Panc1 (cell line): ENCODE measurements at regions not wholly inside any gene's neighbourhood (a gene's known extent, or its start where the extent isn't known, plus 50 kb on each side); places are given as distances from the start of the nearest gene placed in this dataset.

Experiments used
- ATAC-seq: fragments of 200-7000 bp; cut with Tn5 transposase; 2 replicates; pipeline ENCODE4 v1.9.1; 2020; ENCODE audit warnings: mild to moderate bottlenecking, moderate library complexity
- BruUV-seq: library from RNA; stranded (reverse); fragments of 400-500 nt; replicated peaks from 2 replicates; lab custom pipeline; 2021; lab: Mats Ljungman, UMichigan
- CTCF ChIA-PET: fragments of 300-600 bp; sonication (Branson Sonifier 250); formaldehyde crosslinking; loops from one replicate; lab custom pipeline; 2022; ENCODE audit warnings: antibody characterized with exemption; lab: Charles Lee
- POLR2A ChIA-PET: fragments of 300-600 bp; sonication (Branson Sonifier 250); formaldehyde crosslinking; loops from one replicate; lab custom pipeline; 2022; ENCODE audit warnings: antibody characterized with exemption; lab: Charles Lee
- DNase-seq: peaks from one replicate; pipeline ENCODE4 v3.0.0-alpha.2; 2010; ENCODE audit warnings: low read depth, low spot score
- H3K27ac ChIP-seq: 2 replicates; pipeline ENCODE4 v1.5.1; 2011; ENCODE audit warnings: mild to moderate bottlenecking, low read length, inconsistent platforms
- H3K27me3 ChIP-seq: fragments of 200-500 bp; sonication (Bioruptor generic); 2 replicates; pipeline ENCODE4 v1.6.0; 2014; ENCODE audit warnings: low read length, inconsistent platforms; ENCODE audit not compliant: control insufficient read depth, insufficient read depth
- H3K36me3 ChIP-seq: fragments of 200-500 bp; sonication (Bioruptor generic); 2 replicates; pipeline ENCODE4 v1.5.1; 2014; ENCODE audit warnings: inconsistent platforms, mild to moderate bottlenecking, low read length, moderate library complexity; ENCODE audit not compliant: control insufficient read depth, insufficient read depth
- H3K4me1 ChIP-seq: 2 replicates; pipeline ENCODE4 v1.5.1; 2011; ENCODE audit warnings: inconsistent platforms, mild to moderate bottlenecking, low read length, moderate library complexity; ENCODE audit not compliant: control insufficient read depth, insufficient read depth
- H3K4me3 ChIP-seq, 2 experiments: 2 replicates each; pipeline ENCODE4 v1.5.1; 2011 to 2012; ENCODE audit warnings: low read depth in 2 of 2, low read length in 2 of 2, mild to moderate bottlenecking in 2 of 2, inconsistent platforms in 1 of 2, moderate library complexity in 1 of 2
- H3K9me3 ChIP-seq: fragments of 200-500 bp; sonication (Bioruptor generic); 2 replicates; pipeline ENCODE4 v1.5.1; 2014; ENCODE audit warnings: low read depth, mild to moderate bottlenecking, inconsistent platforms, low read length, moderate library complexity; ENCODE audit not compliant: control insufficient read depth, insufficient read depth
- POLR2AphosphoS5 ChIP-seq: IDR thresholded peaks from 2 replicates; pipeline ENCODE4 v1.6.1; 2012; ENCODE audit warnings: mild to moderate bottlenecking, low read depth, low read length, moderate library complexity
- REST ChIP-seq, 2 experiments: IDR thresholded peaks; 2 replicates each; pipeline ENCODE4 v1.6.1; 2011 to 2012; ENCODE audit warnings: low read depth in 2 of 2, control low read depth in 1 of 2, low read length in 1 of 2, mild to moderate bottlenecking in 1 of 2, moderate library complexity in 1 of 2; ENCODE audit not compliant: insufficient read depth in 1 of 2
- SIN3A ChIP-seq: IDR thresholded peaks from 2 replicates; pipeline ENCODE4 v1.6.1; 2012; ENCODE audit warnings: low read depth, mild to moderate bottlenecking, low read length, moderate library complexity, borderline replicate concordance; ENCODE audit not compliant: insufficient read depth
- TCF7L2 ChIP-seq: IDR thresholded peaks from 2 replicates; pipeline ENCODE4 v1.6.1; 2011; ENCODE audit warnings: mild to moderate bottlenecking, low read depth, low read length, inconsistent platforms
- in situ Hi-C: cut with HindIII; loops from 2 replicates; pipeline ENCODE4 v1.10.0; 2016; ENCODE audit warnings: low sequenced_read_pairs, low pct_unique_long_range_greater_than_20kb
- intact Hi-C: fragments of 100-400 bp; cut with micrococcal nuclease; formaldehyde crosslinking; loops from one replicate; pipeline ENCODE4 v1.10.0; 2022; ENCODE audit not compliant: unreplicated experiment
- TF ChIP-seq, protein P1 (sequence below): fragments of 450-650 bp; IDR thresholded peaks from 2 replicates; pipeline ENCODE4 v1.5.1; 2017; ENCODE audit warnings: mild to moderate bottlenecking

DNA sequence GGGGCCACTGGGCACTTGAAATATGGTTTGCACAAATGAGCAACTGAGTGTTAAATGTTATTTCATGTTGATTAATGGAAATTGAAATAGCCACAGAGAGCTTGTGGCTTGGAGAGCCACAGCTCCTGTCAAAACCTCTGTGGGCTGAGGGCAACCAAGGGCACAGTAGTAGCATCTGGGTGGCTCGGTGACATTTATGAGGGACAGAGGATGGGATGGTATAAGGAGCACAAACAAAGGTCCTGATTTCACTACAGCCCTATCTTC is 215.9 kb downstream of the SOX9 start:
- Histone ChIP-seq H3K36me3 (no peaks in the 10 kb centered on the region), H3K4me3 (no peak overlapping the region), H3K4me1 (peaks cover 21% of the 10 kb centered on the region), H3K9me3 (no peaks in the 10 kb centered on the region), H3K27ac (no peak overlapping the region), H3K27me3 (no peaks in the 10 kb centered on the region)
- ChIA-PET POLR2A (interaction anchor here (0.5 kb wide), 1 partner anchor 211 kb away, joined by 7 read pairs; no protein-coding TSS in a partner anchor), CTCF (no interaction called here)
- in situ Hi-C loops = no loop called here
- DNase-seq = no peak
- no peak for ATAC-seq
- no TSS peak for BruUV-seq
- TF ChIP-seq, protein P1, sequence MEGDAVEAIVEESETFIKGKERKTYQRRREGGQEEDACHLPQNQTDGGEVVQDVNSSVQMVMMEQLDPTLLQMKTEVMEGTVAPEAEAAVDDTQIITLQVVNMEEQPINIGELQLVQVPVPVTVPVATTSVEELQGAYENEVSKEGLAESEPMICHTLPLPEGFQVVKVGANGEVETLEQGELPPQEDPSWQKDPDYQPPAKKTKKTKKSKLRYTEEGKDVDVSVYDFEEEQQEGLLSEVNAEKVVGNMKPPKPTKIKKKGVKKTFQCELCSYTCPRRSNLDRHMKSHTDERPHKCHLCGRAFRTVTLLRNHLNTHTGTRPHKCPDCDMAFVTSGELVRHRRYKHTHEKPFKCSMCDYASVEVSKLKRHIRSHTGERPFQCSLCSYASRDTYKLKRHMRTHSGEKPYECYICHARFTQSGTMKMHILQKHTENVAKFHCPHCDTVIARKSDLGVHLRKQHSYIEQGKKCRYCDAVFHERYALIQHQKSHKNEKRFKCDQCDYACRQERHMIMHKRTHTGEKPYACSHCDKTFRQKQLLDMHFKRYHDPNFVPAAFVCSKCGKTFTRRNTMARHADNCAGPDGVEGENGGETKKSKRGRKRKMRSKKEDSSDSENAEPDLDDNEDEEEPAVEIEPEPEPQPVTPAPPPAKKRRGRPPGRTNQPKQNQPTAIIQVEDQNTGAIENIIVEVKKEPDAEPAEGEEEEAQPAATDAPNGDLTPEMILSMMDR = no peak
- TF ChIP-seq SIN3A = no peak
- TF ChIP-seq REST (IDR thresholded peaks at IDR 0.05; ENCODE audit: insufficient read depth in 1 of 2, low read depth in 2 of 2, low read length in 1 of 2) = no peak; a peak in 1 of 4 replicates
- TF ChIP-seq POLR2AphosphoS5 = no peak
- no peak for TF ChIP-seq TCF7L2
- intact Hi-C loops = loop anchor here (10.0 kb wide), 1 partner anchor 212 kb away; the partner anchor contains the start of gene SOX9

GRCh38 chr17:72338304-72338703 is 217.5 kb downstream of the SOX9 start:
- TF ChIP-seq, protein P1 = no peak
- TF ChIP-seq POLR2AphosphoS5 (no peak), REST (IDR thresholded peaks at IDR 0.05; ENCODE audit: insufficient read depth in 1 of 2, low read depth in 2 of 2, low read length in 1 of 2) (no peak), SIN3A (no peak), TCF7L2 (no peak)
- ATAC-seq (no peak; the same call in 1 of the 2 replicates), DNase-seq (no peak)
- in situ Hi-C loops = no loop called here
- Histone ChIP-seq H3K9me3 (no peaks in the 10 kb centered on the region), H3K36me3 (no peaks in the 10 kb centered on the region), H3K4me3 (no peak overlapping the region), H3K27ac (peak overlapping the region; percentile 75), H3K4me1 (peaks cover 23% of the 10 kb centered on the region), H3K27me3 (no peaks in the 10 kb centered on the region)
- no TSS peak for BruUV-seq
- ChIA-PET CTCF (no interaction called here), POLR2A (no interaction called here)
- intact Hi-C loops = loop anchor here (10.0 kb wide), 1 partner anchor 214 kb away; the partner anchor contains the start of gene SOX9
